GM19468 (cell line): ENCODE measurements at regions not wholly inside any gene's neighbourhood (a gene's known extent, or its start where the extent isn't known, plus 50 kb on each side); places are given as distances from the start of the nearest gene placed in this dataset.

Source experiments
- ATAC-seq: cut with Tn5 transposase; IDR thresholded peaks from one replicate; pipeline ENCODE4 v1.9.1; 2021; ENCODE audit warnings: mild to moderate bottlenecking, moderate library complexity, moderate number of reproducible peaks; ENCODE audit not compliant: unreplicated experiment; ENCODE audit errors: extremely low read depth

DNA sequence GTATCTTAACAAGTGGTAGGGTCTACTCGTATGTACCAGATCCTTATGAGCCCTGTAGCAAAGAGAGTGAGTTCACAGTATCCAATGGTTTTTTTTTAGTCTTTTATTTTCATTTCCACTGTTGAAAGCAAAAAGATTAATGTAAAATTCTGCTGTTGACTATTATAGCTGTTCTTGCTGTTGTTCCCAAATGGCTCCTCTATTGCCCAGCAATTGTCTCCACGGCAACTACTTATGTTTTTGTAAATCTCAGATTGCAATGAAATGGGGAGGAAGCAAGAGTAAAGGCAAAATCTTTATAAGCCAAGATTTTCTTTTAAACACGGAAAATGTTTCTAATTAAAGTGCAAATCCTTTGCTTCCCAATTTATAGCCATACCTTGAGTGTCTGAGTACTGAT is 406.1 kb downstream of the EPM2A start:
- no peak for ATAC-seq

DNA sequence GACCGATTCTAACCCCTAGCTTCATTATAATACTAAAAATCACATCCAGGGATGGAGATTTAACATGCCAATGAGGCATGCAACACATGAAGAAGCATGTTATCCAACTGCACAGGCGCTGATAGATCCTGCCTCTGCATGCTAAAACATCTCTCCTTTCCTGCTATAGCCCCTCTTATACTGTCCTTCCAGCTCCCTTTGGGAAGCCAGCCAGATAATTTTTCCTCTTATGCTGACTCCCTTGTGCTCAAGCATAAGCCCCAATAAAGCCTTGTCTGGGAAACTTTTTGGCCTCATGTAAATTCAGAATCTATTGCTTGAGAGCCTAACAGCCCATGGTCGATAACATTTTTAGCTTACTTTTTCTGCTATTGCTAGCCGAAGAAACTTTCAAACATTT is 404.3 kb downstream of the EPM2A start:
- ATAC-seq = no peak

DNA sequence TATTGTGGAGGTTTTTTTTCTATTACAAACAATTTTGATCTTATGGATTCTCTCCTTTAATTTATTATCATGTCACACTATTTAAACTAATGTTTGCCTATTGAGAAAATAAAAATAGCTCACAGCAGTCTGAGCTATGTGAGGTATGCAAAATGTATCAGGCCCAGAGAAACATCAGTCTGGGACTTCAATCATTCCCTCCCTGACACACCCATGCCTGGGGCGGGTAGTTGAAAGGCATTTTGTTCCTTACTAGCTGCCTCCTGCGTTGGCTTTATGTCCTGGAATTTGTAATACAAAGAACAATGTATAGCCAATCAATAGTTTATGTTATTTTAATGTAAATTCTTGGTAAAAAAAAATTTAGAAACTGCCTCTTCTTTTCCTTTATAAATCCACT is 403.3 kb downstream of the EPM2A start:
- ATAC-seq = no peak

DNA sequence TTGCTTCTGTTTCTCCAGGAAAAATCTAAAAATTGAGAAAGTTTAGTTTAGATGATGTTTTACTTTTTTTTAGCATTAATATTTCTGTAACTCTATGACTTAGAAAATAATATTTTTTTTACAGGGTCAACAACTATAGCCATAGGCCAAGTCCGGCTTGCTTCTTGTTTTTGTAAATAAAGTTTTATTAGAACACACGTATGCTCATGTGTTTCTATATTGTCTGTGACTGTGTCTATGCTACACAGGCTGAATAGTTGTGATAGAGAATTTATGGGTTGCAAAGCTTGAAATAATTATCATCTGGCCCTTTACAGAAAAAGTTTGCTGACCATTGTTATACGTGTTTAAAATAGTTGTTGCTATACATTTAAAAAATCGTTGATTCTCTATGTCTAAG is 399.2 kb downstream of the EPM2A start:
- no peak for ATAC-seq

DNA sequence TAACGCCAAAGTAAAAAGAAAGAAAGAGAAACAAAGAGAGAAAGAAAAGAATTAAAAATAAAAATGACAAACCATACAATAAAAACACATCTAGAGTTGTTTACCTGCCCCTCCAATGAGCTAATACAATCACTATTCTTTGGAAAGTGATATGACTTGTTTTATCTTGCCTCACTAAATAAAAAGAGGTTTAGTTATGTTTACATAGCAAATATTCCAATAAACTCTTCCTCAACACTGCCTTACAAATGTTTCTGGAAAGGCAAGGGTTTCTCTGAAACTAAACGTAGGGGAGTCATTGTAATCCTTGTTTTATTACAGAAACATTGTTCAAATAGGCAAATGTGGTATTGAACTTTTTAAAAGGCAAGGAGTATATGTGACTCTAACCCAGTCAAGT is 396.2 kb downstream of the EPM2A start:
- ATAC-seq = no peak

DNA sequence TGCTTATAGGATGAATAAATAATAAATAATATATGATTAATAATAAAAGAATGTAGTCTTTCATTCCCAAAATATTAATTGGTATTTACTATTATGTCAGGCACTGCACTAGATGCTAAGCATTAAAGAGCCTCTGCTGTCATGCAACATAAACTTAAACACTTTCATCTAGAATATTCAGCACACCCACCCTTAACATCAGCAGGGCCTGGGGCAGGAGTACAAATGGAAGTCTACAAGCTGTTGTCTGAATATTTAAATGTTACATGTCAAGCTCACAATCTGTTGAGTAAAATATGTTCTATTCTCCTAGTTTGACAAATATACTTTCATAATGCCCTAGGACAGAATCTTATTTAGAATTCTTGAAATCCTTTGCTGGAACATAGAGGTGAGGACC is 395.1 kb downstream of the EPM2A start:
- no peak for ATAC-seq

DNA sequence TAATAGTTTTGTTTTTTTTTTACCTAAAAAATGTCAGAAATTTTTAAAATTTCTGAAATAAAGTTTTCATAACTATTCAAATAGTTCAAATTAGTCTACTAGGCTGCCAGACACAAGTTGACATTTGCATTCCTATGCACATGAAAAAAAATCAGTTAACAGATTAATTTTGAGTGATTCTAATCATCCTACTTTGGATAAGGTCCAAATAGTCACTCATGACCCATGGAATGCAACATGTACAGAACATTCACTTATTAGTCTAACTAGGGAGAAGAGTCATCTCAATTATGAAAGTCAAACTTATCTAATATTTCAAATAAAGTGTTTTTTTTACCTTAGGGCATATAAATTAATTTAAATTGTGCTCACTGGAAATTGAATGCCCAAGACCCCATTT is 390.2 kb downstream of the EPM2A start:
- no peak for ATAC-seq

DNA sequence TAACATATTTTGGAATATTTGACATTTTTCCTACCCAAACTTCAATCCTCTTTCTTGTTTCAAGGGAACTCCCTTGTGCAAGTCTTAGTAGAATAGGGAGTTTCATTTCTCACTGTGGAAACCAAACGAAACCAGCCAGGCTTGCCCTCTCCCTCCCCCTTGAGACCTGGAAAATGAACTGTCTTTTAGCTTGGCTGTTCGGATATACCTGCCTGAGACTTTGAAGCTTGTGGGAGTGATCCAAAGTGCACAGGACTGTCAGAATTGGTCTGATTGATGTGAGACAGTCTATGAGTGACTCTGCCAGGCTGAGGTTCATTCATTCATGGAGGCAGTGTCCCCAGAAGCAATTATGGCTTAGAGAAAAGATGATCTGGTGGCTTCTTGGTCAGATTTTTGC is 388.1 kb downstream of the EPM2A start:
- no peak for ATAC-seq

DNA sequence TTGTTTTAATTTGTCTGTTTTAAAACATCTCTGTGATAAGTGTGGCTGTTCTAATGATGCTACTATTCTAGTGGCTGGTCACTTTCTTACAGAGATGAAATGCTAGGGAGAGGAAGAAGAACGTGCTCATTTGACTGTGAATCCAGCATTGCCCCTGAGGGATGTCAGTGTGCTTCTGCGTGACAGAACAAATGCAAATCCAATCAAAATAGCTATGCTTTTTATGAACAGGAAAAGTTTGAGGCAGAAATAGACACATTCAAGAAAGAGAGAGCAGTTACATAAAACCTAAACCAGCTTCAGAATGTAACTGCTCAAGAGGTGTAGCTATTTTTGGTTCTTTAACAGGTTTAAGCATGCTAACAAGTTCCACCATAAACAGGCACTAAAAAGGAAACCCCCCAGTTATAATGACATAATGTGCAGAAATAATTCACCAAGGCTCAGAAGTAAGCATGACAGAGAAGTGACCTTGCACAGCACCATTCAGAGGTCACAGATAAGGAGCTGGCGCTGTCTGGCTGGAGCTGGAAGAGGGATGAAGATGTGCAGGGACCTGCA is 385.3 kb downstream of the EPM2A start:
- peak; percentile 61 for ATAC-seq

DNA sequence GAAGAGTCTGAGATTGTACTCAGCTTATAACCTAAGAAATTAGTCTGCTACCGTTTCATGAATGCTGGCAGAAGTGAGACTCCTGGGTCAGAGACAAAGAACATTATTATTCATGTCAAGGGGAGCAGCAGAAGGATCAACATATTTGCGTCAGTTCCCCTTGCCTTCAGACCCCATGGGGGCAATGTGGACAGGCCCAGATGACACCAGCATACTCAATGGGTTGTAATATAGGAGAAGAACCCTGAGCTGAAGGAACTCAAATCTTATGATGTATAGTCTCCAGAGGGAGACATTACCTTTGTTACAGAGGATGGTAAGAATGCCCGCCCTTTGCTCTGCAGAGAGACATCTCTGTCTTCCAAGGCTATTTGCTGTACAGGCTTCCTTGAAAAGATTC is 384.4 kb downstream of the EPM2A start:
- ATAC-seq = no peak

DNA sequence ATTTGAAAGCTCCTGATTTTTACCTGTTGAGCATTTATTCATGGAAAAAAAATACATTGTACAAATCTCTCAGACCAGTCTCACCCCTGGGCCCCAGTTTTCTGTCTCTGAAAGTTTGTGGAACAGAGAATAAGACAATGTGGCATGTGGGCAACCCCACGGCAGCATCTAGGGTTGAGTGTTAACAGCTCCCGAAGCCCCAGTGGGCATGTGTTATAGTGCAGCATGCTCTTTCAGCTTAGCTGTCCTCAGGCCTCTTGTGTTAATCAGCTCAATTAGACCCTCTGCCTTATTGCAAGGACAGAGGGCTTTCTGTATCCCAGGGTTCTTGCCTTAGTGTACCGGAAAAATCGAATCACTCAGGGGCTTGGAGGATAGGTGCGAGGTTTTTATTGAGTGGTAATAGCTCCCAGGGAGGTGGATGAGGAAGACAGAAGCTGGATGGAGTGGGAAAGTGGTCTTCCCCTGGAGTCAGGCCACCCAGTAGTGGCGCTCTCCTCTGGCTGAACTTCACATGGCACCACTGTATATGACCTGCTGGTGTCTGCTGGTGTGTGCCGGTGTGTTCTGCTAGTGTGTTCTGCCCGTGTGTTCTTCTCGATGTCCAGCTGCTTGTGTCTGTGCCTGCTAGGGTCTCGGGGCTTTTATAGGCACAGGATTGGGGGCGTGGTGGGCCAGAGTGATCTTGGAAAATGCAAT is 382.8 kb downstream of the EPM2A start:
- ATAC-seq = no peak

DNA sequence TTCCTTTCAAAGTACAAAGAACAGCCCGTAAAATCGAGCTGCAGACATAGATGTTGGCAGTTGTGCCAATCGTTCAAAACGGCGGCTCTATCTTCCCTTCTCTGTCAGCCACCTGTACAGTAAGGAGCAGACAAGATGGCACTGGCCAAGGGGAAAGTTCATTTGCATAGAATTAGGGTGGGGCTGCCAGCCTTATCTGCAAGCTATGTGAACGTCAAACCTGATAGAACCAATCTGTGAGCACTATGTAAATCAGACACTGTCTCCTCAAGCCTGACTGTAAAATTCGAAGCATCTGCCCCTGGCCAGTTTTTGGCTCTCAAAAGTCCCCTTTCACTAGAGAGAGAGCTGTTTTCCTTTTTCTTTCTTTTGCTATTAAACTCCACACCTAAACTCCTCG is 374.5 kb downstream of the EPM2A start:
- ATAC-seq = no peak

DNA sequence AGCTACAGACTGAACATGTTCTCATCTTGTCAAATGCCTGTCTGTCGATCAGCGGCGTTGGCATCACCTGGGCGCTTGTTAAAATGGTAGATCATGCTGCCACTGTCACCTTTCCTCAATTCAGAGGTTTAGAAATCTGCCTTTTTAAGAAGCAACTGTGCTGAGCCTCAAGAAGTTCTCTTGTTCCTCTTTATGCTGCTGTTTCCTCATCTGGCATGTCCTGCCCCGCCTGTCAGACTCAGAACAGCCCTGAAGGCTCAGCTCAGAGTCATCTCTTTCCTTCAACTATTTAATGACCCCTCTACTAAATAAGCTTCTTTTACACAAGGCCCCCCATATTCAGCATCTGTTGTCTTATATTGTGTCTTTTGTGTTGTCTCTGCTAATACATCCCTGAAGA is 368.2 kb downstream of the EPM2A start:
- ATAC-seq = no peak

DNA sequence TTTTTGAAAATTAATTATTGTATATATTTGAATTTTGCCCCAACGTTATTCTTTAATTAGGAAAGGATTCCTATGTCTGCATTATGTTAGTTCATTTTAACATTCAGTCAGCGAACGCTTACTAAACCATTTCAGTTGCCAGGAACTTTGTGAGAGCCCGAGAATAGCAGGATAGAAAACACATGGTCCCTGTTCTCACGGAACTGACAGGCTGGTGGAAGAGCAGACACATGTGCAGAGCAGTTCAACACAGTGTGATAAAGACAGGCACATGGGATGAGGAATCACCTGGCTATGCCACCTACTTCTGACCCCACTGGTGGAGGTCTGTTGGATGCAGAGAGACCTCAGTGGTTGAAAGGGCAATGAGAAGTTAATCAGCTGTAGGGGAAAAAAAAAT is 367.2 kb downstream of the EPM2A start:
- ATAC-seq = no peak

DNA sequence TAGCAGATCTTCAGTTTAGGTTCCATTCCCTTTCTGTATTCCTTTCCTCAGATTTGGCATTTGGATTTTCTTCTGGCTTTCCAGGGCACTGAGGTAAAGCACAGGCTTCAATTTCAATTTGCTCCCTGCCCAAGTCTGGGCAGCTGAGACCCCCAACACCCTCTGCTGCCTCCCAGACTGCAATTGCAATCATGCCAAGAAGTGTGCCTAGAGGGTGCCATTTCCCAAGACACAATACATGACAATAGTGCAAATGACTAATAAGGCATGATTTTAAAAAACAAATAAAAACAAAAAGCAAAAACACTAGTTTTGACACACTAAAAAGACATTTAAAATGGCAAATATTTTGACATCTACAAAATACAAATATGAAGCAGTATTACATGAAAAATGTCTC is 364.8 kb downstream of the EPM2A start:
- no peak for ATAC-seq

DNA sequence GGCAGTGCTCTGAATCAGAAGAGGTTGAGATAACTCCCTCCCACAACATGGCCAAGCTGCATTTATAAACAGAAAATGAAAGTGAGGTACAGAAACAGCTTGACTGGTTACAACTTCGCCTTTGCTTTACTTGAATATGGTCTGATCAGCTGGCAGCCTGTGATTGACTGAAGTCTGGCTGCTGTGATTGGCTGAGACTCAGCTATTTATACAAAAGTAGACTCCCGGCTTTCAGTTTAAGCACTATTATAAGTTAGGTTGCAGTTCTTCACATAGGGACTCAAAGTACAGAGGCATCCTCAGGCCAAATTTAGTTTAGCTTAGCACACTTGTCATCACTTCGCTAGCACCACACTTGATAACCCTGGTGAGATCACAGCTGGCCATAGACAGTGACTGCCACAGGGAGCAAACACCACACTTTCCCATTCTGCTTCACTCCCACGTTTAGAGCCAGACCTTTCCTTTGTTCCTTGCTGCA is 362.6 kb downstream of the EPM2A start:
- ATAC-seq = peak; percentile 93

DNA sequence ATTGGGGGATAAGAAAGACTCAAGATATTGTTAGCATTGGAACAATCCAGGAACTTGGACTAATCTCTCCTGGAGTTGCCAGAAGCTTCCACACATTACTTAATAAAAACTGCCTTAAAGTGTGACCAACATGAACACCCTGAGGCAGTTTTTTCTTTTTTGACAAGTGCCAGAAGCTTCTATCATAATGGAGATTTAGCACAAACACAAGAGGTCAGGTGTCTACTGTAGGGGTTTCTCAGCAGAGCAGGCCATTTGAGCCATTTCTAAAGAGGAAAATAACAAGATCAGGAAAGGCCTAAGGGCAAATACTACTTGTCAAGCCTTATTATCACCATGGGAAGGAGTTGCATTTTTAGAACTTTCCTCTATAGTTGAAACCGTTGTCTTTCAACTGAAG is 361.5 kb downstream of the EPM2A start:
- no peak for ATAC-seq

DNA sequence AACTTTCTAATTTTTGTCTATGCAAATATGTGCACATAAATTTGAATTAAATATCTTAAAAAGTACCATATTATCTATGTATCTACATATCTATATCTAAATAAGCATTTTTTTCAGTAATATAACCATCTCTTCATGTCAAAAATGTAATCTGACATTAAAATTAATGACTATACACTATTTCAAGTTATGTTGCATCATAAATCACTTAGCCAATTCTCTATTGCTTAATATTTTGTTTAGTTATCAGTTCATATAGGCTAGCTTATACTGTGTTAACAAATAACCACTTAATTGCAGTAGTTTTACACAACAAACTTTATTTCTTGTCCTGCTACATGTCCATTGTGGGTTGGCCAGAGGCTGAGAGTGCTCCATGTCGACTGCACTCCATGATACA is 360.8 kb downstream of the EPM2A start:
- no peak for ATAC-seq

DNA sequence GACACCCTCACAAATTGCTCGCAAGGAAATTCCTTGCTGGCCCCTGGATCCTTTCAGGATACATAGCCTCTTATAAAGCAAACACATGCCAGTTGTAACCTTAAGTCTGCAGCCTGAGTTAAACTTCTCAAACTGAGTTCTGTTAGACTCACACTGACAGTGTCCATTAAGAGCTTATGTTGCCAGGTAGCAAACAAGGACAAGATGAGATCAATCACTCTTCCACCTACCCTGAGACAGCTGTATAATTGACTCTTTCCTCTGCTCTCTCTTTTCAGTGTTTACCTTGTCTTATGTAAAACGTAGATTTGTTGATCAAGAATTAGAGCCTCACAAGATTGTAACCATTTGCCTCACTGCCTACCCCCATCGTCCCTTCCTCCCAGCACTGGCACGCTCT is 359.8 kb downstream of the EPM2A start:
- ATAC-seq = no peak

DNA sequence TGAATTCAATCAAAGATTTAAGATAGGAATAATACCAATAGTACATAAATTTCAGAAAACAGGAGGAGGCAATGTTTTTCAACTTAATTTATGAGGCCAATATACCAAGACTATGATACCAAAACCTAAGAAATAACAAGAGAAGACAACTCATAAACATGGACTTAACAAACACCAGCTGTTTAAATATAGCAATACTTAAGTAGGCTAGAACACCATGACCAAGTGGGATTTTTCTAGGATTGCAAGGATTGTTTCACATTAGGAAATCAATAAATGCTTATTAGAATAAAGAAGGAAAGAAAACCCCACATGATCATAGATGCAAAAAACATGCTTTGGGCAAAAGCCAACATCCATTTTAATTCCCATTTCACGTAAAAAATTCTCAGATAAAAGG is 355.1 kb downstream of the EPM2A start:
- ATAC-seq = no peak

DNA sequence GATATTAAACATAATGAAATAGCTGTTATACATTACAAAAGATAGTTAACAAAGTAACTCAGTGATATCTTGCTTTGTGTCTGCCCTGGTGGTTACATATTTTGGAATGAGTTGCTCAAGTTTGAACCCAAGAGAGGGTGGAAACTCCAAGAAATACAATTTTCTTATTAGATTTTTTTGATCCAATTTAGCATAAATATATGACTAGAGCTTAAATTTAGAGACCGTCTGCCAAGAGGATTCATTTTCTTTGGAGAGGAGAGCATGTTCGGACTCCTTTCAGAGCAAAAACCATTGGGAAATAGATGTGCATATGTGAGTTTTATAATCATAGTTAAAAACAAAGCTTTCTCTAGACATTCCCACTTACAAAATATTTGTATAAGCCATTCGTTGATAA is 353.4 kb downstream of the EPM2A start:
- ATAC-seq = no peak

DNA sequence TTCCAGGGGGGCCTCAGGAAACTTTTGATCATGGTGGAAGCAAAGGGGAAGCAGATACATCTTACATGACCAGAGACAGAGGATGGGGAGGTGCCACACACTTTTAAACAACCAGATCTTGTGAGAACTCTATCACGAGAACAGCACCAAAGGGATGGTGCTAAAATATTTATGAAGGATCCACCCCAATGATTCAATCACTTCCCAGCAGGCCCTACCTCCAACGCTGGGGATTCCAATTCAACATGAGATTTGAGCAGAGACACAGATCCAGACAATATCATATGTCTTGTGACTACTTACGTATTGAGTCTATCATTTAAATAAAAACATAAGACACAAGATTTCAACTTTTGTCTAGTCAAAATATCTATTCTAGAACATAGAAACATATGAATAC is 351.9 kb downstream of the EPM2A start:
- ATAC-seq = no peak
